GM12878 (cell line): ENCODE measurements at regions not wholly inside any gene's neighbourhood (a gene's known extent, or its start where the extent isn't known, plus 50 kb on each side); places are given as distances from the start of the nearest gene placed in this dataset.

ENCODE experiments used
- ATAC-seq: fragments of 200-7000 bp; cut with Tn5 transposase; 3 replicates; pipeline ENCODE4 v1.9.1; 2020; ENCODE audit warnings: mild to moderate bottlenecking, moderate library complexity
- BruUV-seq: library from RNA; stranded (reverse); fragments of 400-500 nt; replicated peaks from 2 replicates; lab custom pipeline; 2021; lab: Mats Ljungman, UMichigan
- CTCF ChIA-PET: fragments of 300-600 bp; sonication (Branson Sonifier 250); formaldehyde crosslinking; extraction: SDS; loops from one replicate; lab custom pipeline; 2021; ENCODE audit warnings: inconsistent platforms; lab: Yijun Ruan, JAX
- POLR2A ChIA-PET: fragments of 350-600 bp; formaldehyde crosslinking; extraction: SDS; loops from one replicate; lab custom pipeline; 2021; ENCODE audit warnings: inconsistent platforms; lab: Charles Lee
- RAD21 ChIA-PET: fragments of 300-600 bp; sonication (Branson Sonifier 250); formaldehyde crosslinking; loops from one replicate; lab custom pipeline; 2023; ENCODE audit warnings: antibody characterized with exemption; ENCODE audit not compliant: unreplicated experiment; lab: Charles Lee
- SMC1A ChIA-PET: fragments of 300-600 bp; sonication (Branson Sonifier 250); formaldehyde crosslinking; loops from one replicate; lab custom pipeline; 2023; ENCODE audit not compliant: unreplicated experiment, uncharacterized antibody; lab: Charles Lee
- DNase-seq: peaks from one replicate; pipeline ENCODE4 v3.0.0-alpha.2; 2011; ENCODE audit warnings: low read depth, low spot score
- FAIRE-seq: peaks from 3 replicates; lab custom pipeline; 2011; peaks lifted over from hg19 to GRCh38; lab: Jason Lieb, UNC
- H2AFZ ChIP-seq: 2 replicates; pipeline ENCODE4 v1.6.0; 2011; ENCODE audit warnings: low read depth, low read length, control low read depth; ENCODE audit not compliant: control insufficient read depth
- H3K27ac ChIP-seq: 2 replicates; pipeline ENCODE4 v1.5.1; 2011; ENCODE audit warnings: control low read depth; ENCODE audit not compliant: control insufficient read depth, insufficient read depth
- H3K27me3 ChIP-seq, 2 experiments: replicated peaks in 1 of 2; 2 replicates each; pipeline versions ENCODE4 v1.6.0 to v1.6.1; 2011; ENCODE audit warnings: low read length in 1 of 2; ENCODE audit not compliant: control insufficient read depth in 2 of 2, insufficient read depth in 2 of 2
- H3K36me3 ChIP-seq, 2 experiments: 2 replicates each; pipeline ENCODE4 v1.5.1; 2011; ENCODE audit warnings: low read length in 1 of 2; ENCODE audit not compliant: control insufficient read depth in 2 of 2, insufficient read depth in 2 of 2
- H3K4me1 ChIP-seq: 2 replicates; pipeline ENCODE4 v1.6.1; 2011; ENCODE audit warnings: mild to moderate bottlenecking, low read length, moderate library complexity, mixed read lengths; ENCODE audit not compliant: control insufficient read depth, insufficient read depth
- H3K4me2 ChIP-seq: 2 replicates; pipeline ENCODE4 v1.6.0; 2011; ENCODE audit warnings: control low read depth; ENCODE audit not compliant: control insufficient read depth, insufficient read depth
- H3K4me3 ChIP-seq: fragments of 200-600 bp; sonication (generic); 2 replicates; pipeline ENCODE4 v1.5.1; 2016
- H3K79me2 ChIP-seq: 2 replicates; pipeline ENCODE4 v1.6.0; 2011; ENCODE audit warnings: low read length; ENCODE audit not compliant: control insufficient read depth, insufficient read depth
- H3K9ac ChIP-seq: 2 replicates; pipeline ENCODE4 v1.8.0; 2011; ENCODE audit warnings: low read length, control low read depth, mixed read lengths; ENCODE audit not compliant: control insufficient read depth, insufficient read depth
- H3K9me3 ChIP-seq: replicated peaks from 3 replicates; pipeline ENCODE4 v1.5.1; 2011; ENCODE audit warnings: mild to moderate bottlenecking, low read length; ENCODE audit not compliant: control insufficient read depth, insufficient read depth
- H4K20me1 ChIP-seq: 2 replicates; pipeline ENCODE4 v1.6.0; 2011; ENCODE audit not compliant: control insufficient read depth, insufficient read depth
- BRCA1 ChIP-seq: IDR thresholded peaks from 2 replicates; pipeline ENCODE4 v1.6.1; 2011; ENCODE audit warnings: low read depth, low read length, improper control_type of control experiment
- EED ChIP-seq: sonication (generic); IDR thresholded peaks from 2 replicates; pipeline ENCODE4 v1.6.1; 2016; ENCODE audit warnings: antibody characterized with exemption, low read depth
- KAT2A ChIP-seq: conservative IDR thresholded peaks from 2 replicates; pipeline ENCODE4 v1.6.1; 2011; ENCODE audit warnings: low read depth, low read length; ENCODE audit not compliant: control insufficient read depth
- MEF2A ChIP-seq: IDR thresholded peaks from 2 replicates; pipeline ENCODE4 v1.6.1; 2011; ENCODE audit warnings: low read depth, mild to moderate bottlenecking, low read length, moderate library complexity; ENCODE audit not compliant: insufficient read depth
- MTA3 ChIP-seq: IDR thresholded peaks from 2 replicates; pipeline ENCODE4 v1.6.1; 2012; ENCODE audit warnings: low read length, inconsistent platforms, borderline replicate concordance
- NBN ChIP-seq: fragments of 450-650 bp; IDR thresholded peaks from 2 replicates; pipeline ENCODE4 v1.6.1; 2016
- NFYA ChIP-seq: IDR thresholded peaks from 2 replicates; pipeline ENCODE4 v1.6.1; 2011; ENCODE audit warnings: low read depth, mild to moderate bottlenecking, low read length, improper control_type of control experiment, borderline replicate concordance
- NR2C2 ChIP-seq: IDR thresholded peaks from 2 replicates; pipeline ENCODE4 v1.6.1; 2011; ENCODE audit warnings: borderline replicate concordance, low read depth; ENCODE audit not compliant: control insufficient read depth, insufficient read length
- POLR2AphosphoS5 ChIP-seq: IDR thresholded peaks from 2 replicates; pipeline ENCODE4 v1.6.1; 2011; ENCODE audit warnings: mild to moderate bottlenecking, low read length, inconsistent platforms
- TBL1XR1 ChIP-seq: IDR thresholded peaks from 2 replicates; pipeline ENCODE4 v1.6.1; 2012; ENCODE audit warnings: low read depth, low read length, improper control_type of control experiment
- WGBS: methylation state at CpG from one replicate; pipeline ENCODE4 v1.1.6; 2016; ENCODE audit warnings: low lambda C conversion rate; ENCODE audit not compliant: insufficient replicate concordance, insufficient coverage; ENCODE audit errors: missing lambda C conversion rate; 5-methylcytosine and 5-hydroxymethylcytosine counted together
- in situ Hi-C: fragments of 300-500 bp; cut with MboI; formaldehyde crosslinking; loops from 9 replicates; pipeline ENCODE4 v1.14.3; 2018; ENCODE audit warnings: mixed read lengths
- intact Hi-C: fragments of 100-400 bp; cut with micrococcal nuclease; formaldehyde crosslinking; loops from one replicate; pipeline ENCODE4 v1.14.2; 2022; ENCODE audit not compliant: unreplicated experiment
- TF ChIP-seq, protein P1 (sequence below): fragments of 450-650 bp; formaldehyde crosslinking; IDR thresholded peaks from 2 replicates; pipeline ENCODE4 v1.4.0; 2022; ENCODE audit warnings: mild to moderate bottlenecking, moderate library complexity
- TF ChIP-seq, protein P2 (sequence below): fragments of 450-650 bp; IDR thresholded peaks from 2 replicates; pipeline ENCODE4 v1.6.1; 2017; ENCODE audit warnings: mild to moderate bottlenecking

DNA sequence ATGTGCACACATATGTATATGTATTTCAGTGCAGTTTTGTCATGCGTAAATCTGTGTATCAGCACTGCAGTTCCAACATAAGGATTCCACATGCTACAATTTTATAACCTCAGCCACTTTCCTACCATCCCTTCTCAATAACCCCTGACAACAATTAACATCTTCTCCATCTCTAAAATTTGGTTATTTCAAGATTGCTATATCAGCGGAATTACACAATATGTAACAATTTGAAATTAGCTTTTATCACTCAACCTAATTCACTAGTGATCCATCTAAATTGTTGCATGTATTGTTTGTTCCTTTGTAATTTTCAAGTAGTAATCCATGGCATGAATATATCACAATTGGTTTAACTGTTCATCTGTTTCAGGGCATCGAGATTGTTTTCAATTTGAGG is 511.3 kb downstream of the HAO1 start:
- Histone ChIP-seq H3K27me3 (no peaks in the 10 kb centered on the region; a peak in 1 of 4 replicates), H3K4me3 (no peak overlapping the region), H3K4me1 (no peaks in the 10 kb centered on the region), H4K20me1 (no peaks in the 10 kb centered on the region), H3K36me3 (no peaks in the 10 kb centered on the region), H3K9me3 (no peaks in the 10 kb centered on the region), H3K4me2 (no peak overlapping the region), H3K9ac (no peak overlapping the region), H2AFZ (no peak overlapping the region), H3K79me2 (no peaks in the 10 kb centered on the region), H3K27ac (no peak overlapping the region)
- intact Hi-C loops (no loop called here), in situ Hi-C loops (no loop called here)
- ChIA-PET CTCF (no interaction called here), POLR2A (no interaction called here), RAD21 (no interaction called here), SMC1A (no interaction called here)
- no peak for ATAC-seq
- no peak for FAIRE-seq
- DNase-seq, result no peak
- no TSS peak for BruUV-seq
- TF ChIP-seq MEF2A (no peak), NR2C2 (no peak), KAT2A (no peak), TBL1XR1 (no peak), NFYA (no peak), BRCA1 (no peak), POLR2AphosphoS5 (no peak), MTA3 (no peak), EED (no peak), NBN (no peak)
- TF ChIP-seq, protein P1, sequence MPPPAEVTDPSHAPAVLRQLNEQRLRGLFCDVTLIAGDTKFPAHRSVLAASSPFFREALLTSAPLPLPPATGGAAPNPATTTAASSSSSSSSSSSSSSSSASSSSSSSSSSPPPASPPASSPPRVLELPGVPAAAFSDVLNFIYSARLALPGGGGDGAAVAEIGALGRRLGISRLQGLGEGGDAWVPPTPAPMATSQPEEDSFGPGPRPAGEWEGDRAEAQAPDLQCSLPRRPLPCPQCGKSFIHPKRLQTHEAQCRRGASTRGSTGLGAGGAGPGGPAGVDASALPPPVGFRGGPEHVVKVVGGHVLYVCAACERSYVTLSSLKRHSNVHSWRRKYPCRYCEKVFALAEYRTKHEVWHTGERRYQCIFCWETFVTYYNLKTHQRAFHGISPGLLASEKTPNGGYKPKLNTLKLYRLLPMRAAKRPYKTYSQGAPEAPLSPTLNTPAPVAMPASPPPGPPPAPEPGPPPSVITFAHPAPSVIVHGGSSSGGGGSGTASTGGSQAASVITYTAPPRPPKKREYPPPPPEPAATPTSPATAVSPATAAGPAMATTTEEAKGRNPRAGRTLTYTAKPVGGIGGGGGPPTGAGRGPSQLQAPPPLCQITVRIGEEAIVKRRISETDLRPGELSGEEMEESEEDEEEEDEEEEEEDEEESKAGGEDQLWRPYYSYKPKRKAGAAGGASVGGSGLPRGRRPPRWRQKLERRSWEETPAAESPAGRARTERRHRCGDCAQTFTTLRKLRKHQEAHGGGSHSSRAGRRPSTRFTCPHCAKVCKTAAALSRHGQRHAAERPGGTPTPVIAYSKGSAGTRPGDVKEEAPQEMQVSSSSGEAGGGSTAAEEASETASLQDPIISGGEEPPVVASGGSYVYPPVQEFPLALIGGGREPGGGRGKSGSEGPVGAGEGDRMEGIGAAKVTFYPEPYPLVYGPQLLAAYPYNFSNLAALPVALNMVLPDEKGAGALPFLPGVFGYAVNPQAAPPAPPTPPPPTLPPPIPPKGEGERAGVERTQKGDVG (CRISPR knock-in tag), result no peak
- TF ChIP-seq, protein P2, sequence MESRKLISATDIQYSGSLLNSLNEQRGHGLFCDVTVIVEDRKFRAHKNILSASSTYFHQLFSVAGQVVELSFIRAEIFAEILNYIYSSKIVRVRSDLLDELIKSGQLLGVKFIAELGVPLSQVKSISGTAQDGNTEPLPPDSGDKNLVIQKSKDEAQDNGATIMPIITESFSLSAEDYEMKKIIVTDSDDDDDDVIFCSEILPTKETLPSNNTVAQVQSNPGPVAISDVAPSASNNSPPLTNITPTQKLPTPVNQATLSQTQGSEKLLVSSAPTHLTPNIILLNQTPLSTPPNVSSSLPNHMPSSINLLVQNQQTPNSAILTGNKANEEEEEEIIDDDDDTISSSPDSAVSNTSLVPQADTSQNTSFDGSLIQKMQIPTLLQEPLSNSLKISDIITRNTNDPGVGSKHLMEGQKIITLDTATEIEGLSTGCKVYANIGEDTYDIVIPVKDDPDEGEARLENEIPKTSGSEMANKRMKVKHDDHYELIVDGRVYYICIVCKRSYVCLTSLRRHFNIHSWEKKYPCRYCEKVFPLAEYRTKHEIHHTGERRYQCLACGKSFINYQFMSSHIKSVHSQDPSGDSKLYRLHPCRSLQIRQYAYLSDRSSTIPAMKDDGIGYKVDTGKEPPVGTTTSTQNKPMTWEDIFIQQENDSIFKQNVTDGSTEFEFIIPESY, result no peak
- WGBS, result 23% methylated on average over 3 of the region's 3 CpGs
